ENCODE measurements at regions not wholly inside any gene's neighbourhood (a gene's known extent, or its start where the extent isn't known, plus 50 kb on each side); places are given as distances from the start of the nearest gene placed in this dataset.
"Not testable (repeated sequence)": the region's sequence is repeated elsewhere in the genome, so short reads cannot be mapped to it uniquely, and the experiment has no call there.

- Histone ChIP-seq H3K79me2 (ENCODE audit: control insufficient read depth, insufficient read depth, low read length) (no peaks in the 10 kb centered on the region), H3K27me3 (ENCODE audit: control insufficient read depth, extremely low read depth, insufficient read depth, low read length) (no peaks in the 10 kb centered on the region), H4K20me1 (ENCODE audit: control insufficient read depth, extremely low read depth, insufficient read depth, low read length) (no peaks in the 10 kb centered on the region), H3K9ac (ENCODE audit: control insufficient read depth, extremely low read depth, insufficient read depth, low read length) (no peak overlapping the region), H3K9me1 (ENCODE audit: control insufficient read depth, extremely low read depth, insufficient read depth, low read length) (no peaks in the 10 kb centered on the region), H3K4me3 (ENCODE audit: control insufficient read depth in 2 of 3, extremely low read depth in 1 of 3, insufficient read depth in 2 of 3, low read depth in 1 of 3, low read length in 3 of 3) (no peak overlapping the region), H3K4me2 (ENCODE audit: control insufficient read depth, extremely low read depth, insufficient read depth, low read depth, low read length) (peak overlapping the region; percentile 69), H3K27ac (ENCODE audit: control insufficient read depth, insufficient read depth, low read length) (no peak overlapping the region), H3K36me3 (ENCODE audit: control insufficient read depth in 2 of 2, extremely low read depth in 1 of 2, insufficient read depth in 2 of 2, low read length in 2 of 2) (no peaks in the 10 kb centered on the region), H3K4me1 (ENCODE audit: control insufficient read depth, extremely low read depth, insufficient read depth, low read length) (peaks cover 34% of the 10 kb centered on the region), H2AFZ (ENCODE audit: control insufficient read depth, low read length) (peak overlapping the region; percentile 73), H3K9me3 (ENCODE audit: control insufficient read depth, low read depth, low read length) (no peaks in the 10 kb centered on the region)
- dilution Hi-C loops (cut with MboI; ENCODE audit: extremely low pct_ligation_motif_present, low sequenced_read_pairs): no loop called here
- no peak for TF ChIP-seq EZH2 (IDR thresholded peaks at IDR 0.05; ENCODE audit: low read length)
- TF ChIP-seq, protein P1, sequence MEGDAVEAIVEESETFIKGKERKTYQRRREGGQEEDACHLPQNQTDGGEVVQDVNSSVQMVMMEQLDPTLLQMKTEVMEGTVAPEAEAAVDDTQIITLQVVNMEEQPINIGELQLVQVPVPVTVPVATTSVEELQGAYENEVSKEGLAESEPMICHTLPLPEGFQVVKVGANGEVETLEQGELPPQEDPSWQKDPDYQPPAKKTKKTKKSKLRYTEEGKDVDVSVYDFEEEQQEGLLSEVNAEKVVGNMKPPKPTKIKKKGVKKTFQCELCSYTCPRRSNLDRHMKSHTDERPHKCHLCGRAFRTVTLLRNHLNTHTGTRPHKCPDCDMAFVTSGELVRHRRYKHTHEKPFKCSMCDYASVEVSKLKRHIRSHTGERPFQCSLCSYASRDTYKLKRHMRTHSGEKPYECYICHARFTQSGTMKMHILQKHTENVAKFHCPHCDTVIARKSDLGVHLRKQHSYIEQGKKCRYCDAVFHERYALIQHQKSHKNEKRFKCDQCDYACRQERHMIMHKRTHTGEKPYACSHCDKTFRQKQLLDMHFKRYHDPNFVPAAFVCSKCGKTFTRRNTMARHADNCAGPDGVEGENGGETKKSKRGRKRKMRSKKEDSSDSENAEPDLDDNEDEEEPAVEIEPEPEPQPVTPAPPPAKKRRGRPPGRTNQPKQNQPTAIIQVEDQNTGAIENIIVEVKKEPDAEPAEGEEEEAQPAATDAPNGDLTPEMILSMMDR (optimal IDR thresholded peaks at IDR 0.05 in 1 of 3, IDR thresholded peaks at IDR 0.05 in 1 of 3, conservative IDR thresholded peaks at IDR 0.05 in 1 of 3; ENCODE audit: extremely low read depth in 1 of 3, insufficient read depth in 2 of 3, low read length in 3 of 3): no peak
- DNase-seq (ENCODE audit: low read depth, low spot score) (no peak), FAIRE-seq (no peak)
These were observed 70.6 kb downstream of the FOXL3 start for GRCh38 chr7:360454-361100.

- dilution Hi-C loops (cut with MboI; ENCODE audit: extremely low pct_ligation_motif_present, low sequenced_read_pairs); H3K4me3 ChIP-seq (ENCODE audit: control insufficient read depth in 2 of 3, extremely low read depth in 1 of 3, insufficient read depth in 2 of 3, low read depth in 1 of 3, low read length in 3 of 3); H3K79me2 ChIP-seq (ENCODE audit: control insufficient read depth, insufficient read depth, low read length); H3K9me3 ChIP-seq (ENCODE audit: control insufficient read depth, low read depth, low read length); H3K27ac ChIP-seq (ENCODE audit: control insufficient read depth, insufficient read depth, low read length); H3K9me1 ChIP-seq (ENCODE audit: control insufficient read depth, extremely low read depth, insufficient read depth, low read length); H3K9ac ChIP-seq (ENCODE audit: control insufficient read depth, extremely low read depth, insufficient read depth, low read length); H2AFZ ChIP-seq (ENCODE audit: control insufficient read depth, low read length); FAIRE-seq; H3K36me3 ChIP-seq (ENCODE audit: control insufficient read depth in 2 of 2, extremely low read depth in 1 of 2, insufficient read depth in 2 of 2, low read length in 2 of 2); H3K27me3 ChIP-seq (ENCODE audit: control insufficient read depth, extremely low read depth, insufficient read depth, low read length); DNase-seq (ENCODE audit: low read depth, low spot score); H4K20me1 ChIP-seq (ENCODE audit: control insufficient read depth, extremely low read depth, insufficient read depth, low read length); H3K4me2 ChIP-seq (ENCODE audit: control insufficient read depth, extremely low read depth, insufficient read depth, low read depth, low read length): not testable (repeated sequence)
- H3K4me1 ChIP-seq (ENCODE audit: control insufficient read depth, extremely low read depth, insufficient read depth, low read length): peaks cover 38% of the 10 kb centered on the region
These were observed 71.2 kb downstream of the FOXL3 start for GRCh38 chr7:361182-361581.

Data from keratinocyte (primary cell).